HG03460 (cell line): ENCODE measurements at regions not wholly inside any gene's neighbourhood (a gene's known extent, or its start where the extent isn't known, plus 50 kb on each side); places are given as distances from the start of the nearest gene placed in this dataset.

ENCODE experiments used
- ATAC-seq: cut with Tn5 transposase; IDR thresholded peaks from one replicate; pipeline ENCODE4 v1.9.1; 2021; ENCODE audit not compliant: unreplicated experiment

- no peak for ATAC-seq
Observed at GRCh38 chr3:177470197-177470941, 273.1 kb upstream of the TBL1XR1 start.

DNA sequence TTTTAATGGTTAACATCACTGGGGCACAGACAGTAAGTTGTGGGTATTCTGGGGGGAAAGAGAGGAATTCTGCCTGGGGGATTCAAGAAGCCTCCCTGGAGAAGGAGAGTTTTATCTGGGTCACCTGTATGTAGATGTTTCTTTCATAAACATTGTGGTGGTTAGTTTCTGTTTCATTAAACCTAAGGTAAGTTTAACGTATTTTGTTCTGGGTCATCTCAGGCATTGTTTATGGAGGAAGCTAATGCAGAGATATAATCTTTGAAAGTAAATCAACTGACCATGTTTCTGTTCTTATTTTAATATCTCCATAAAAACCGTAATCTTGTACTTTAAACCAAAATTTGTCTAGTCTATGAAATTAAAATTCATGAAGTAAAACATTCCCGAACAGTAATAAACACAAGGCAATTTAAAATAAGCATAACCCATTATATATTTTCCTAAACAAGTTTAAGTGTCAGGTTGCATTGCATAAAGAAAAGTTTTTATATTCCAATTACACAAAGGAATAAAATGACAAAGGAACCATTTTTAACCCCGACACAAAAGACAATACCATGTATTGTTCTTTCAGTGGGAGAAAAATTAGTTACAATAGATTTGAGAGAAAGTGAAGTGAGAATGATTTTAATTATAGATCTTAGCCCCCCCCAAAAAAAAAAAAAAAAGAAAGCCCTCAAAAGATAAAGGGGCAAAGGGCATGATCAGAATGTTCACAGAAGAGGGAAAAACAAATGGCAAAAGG lies 274.6 kb upstream of the TBL1XR1 start:
- ATAC-seq, result no peak

GRCh38 chr3:177473184-177473583 lies 275.9 kb upstream of the TBL1XR1 start:
- ATAC-seq, result no peak

DNA sequence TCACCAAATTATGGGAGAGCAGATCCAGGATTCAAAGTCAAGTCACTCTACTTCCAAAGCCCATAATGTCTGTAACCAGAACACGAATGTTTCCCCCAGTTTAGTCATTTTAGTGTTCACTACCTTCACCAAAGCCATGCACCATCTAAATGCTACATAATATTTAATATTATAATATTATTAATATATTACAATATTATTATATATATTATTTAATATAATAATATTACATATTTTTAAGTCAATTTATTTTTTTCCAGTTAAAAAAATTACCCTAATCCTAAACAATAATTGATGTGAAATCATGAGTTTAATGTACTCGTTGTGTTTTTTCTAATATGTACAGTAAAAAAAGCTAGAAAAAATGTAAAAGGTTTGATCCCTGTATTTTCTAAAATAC lies 276.6 kb upstream of the TBL1XR1 start:
- no peak for ATAC-seq

DNA sequence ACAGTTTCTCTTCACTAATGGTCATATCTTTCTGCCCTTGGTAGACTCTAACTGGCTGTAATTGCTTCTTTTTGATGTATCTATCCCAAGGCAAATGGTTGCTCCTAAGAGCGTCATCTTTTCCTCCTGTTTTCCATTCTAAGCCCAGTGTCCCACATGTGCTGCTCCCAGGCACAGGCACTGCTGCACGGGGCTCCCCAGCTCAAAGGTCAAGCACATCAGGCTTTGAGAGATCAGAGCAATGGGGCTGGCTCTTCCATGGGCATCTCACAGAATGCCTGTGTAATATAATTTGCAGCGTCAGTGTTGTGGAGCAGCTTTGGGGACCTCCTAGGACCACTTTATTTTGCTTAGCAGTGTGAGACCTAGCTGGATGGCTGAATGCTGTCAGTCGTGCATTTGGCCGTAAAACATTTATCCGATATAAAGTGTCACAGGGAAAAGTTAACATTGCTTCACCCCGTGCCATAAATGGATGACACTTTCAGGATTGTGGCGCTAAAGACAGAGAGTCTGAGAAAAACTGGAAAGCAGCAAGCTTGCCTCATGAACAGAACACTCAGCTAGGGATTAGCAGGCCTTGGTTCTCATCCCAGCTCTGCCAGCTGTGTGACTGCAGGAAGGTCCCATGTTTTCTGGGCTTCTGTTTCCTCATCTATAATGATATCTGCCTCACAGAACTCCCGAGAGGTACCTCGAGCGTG lies 277.5 kb upstream of the TBL1XR1 start:
- no peak for ATAC-seq

DNA sequence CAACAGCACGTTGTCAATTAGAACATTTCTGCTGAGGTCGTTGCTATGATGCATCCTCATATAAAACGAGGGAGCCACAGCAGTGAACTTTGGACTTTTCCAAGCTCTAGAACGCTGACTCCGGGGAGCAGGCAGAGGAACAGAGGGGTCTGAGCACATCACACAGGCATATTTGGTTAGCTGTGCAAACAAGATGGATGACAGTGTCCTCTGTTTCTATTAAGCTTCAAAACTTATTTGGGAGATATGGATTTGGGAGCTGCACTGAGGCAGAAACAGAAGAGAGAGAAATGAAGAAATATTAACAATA lies 278.0 kb upstream of the TBL1XR1 start:
- no peak for ATAC-seq

- ATAC-seq, result no peak
Observed at GRCh38 chr3:177476495-177476894, 279.2 kb upstream of the TBL1XR1 start.

GRCh38 chr3:177476921-177477435 lies 279.7 kb upstream of the TBL1XR1 start:
- no peak for ATAC-seq

DNA sequence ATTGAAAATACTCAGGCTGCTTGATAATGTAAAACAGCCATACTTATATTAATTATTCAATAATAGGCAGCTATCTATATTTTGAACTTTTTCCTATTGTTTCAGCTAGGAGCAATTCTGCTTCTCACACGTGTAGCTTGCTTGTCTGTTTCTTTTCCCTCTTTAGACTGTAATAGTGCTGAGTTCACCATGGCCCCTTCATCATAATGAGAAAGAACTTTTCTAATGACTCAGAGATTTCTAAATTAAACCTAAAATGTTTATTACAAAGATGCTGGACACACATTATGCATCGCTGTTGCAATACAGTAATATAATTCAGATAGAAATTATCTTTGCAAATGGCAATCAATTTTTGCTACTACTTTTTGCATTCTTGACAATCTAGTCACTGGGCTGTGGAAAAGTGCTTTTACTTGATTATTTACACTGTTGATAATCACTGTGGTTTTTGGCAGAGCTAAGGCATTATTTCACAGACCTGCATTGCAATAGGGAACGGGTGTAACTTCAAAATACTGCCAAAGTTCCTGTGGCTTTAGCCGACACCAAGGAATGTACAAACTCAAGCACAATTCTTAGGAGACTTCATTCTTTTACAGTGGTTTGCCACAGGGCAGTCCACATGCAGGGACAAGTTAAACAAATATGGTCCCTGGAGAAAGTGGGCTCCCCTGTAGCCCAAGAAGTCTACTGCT lies 281.0 kb upstream of the TBL1XR1 start:
- ATAC-seq, result no peak

GRCh38 chr3:177479630-177480029 lies 282.3 kb upstream of the TBL1XR1 start:
- no peak for ATAC-seq

DNA sequence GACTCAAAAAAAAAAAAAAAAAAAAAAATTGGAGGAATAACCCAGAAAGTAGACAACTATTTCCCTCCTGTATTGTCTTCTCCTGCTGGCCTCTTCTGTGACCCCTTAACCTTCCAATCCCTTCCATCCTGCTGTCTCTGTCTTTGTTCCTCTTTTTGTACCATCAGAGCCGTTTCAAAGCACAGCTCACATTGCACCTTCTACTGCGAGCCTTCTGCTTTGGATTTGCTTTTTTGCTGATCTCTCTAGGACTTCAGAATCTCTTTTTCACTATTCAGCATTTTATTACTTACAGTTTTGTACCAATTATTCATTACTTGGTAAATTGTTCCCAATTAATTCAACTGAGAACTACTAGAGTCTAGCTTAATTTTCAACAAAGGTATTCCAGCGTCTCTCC lies 284.0 kb upstream of the TBL1XR1 start:
- no peak for ATAC-seq

DNA sequence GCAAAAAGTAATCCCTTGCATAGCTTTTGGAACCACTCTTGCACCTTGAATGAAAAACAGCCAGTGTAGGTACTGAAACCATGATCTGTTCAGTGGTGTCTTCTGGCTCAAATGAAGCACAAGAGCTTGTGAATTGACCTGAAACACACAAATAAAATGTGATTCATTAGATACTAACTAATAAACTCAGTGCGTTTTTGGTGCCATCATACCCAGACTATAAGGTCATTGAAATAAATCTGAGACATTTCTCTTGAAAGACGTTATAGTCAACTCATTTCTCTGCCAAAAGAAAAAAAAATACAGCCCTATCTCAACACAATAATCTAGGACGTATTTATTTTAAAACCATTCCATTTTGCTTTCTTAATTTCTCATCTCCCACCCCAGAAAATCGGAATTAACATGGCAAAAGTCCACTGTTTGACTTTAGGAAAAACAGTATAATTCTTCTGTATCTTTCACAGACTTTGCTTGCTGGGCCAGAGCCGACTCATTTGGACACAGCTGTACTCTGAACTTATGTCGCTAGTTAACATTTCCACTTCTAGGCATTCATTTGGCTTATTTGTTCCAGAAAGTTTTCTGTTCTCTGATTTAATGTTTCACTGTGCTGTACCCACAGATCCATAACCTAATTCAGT lies 284.9 kb upstream of the TBL1XR1 start:
- no peak for ATAC-seq

- ATAC-seq, result no peak
Observed at GRCh38 chr3:177483182-177483967, 286.1 kb upstream of the TBL1XR1 start.

DNA sequence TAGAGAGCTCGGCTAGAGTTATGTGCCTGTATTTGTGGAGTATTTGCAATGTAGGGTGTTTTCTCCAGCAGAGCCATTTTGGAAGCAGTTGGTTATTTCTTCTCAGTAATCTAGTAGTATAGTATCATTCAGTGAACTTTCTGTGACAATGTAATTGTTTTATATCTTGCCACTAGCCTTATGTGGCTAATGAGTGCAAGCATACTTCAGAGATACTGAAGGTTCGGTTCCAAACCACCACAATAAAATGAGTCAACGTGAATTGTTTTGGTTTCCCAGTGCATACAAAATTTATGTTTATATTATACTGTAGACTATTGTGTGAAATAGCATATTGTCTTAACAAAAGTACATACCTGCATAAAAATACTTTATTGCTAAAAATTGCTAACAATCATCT lies 286.9 kb upstream of the TBL1XR1 start:
- no peak for ATAC-seq

- ATAC-seq, result no peak
Observed at GRCh38 chr3:177484926-177485325, 287.6 kb upstream of the TBL1XR1 start.

DNA sequence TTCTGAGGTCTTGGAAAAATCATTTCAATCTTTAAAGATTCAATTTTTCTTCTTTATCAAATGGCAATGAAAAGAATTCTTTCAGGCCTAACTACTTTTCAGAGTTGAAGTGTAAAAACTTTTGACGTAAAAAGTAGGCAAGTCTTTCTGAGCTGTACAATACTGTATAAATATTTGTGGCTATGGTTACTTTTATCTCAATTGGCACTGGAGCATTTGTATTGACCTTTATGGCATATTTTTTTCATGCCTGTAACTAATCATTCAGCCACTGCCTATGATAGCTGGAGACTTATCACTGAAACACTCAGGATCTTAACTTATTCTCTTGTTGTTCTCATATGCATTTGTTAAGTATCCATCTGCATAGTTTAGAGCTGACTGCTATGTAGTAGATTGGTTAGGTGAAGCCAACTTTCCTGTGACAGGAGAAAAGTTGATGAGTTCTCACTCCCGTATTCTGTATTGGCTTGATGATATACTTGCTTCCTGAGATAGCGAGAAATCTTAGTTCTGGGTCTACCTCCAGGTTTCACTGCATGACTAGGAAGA lies 290.4 kb upstream of the TBL1XR1 start:
- ATAC-seq, result no peak

DNA sequence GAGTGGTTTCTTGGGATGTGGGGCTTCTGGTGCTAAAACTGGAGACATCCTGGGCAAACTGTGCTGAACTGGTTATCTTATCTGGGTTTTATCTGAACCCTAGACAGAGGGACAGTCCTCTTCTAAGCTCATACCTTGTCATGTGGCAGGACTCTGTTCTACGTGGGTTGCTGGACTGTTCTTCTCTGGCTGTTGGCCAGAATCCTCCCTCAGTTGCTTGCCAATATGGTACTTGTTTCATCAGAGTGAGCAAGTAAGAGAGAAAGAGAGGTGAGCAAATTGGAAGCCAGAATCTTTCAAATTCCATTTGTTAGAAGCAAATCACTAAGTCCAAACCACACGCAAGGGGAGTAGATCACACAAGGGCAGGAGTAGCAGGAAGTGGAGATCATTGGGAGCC lies 291.5 kb upstream of the TBL1XR1 start:
- no peak for ATAC-seq

DNA sequence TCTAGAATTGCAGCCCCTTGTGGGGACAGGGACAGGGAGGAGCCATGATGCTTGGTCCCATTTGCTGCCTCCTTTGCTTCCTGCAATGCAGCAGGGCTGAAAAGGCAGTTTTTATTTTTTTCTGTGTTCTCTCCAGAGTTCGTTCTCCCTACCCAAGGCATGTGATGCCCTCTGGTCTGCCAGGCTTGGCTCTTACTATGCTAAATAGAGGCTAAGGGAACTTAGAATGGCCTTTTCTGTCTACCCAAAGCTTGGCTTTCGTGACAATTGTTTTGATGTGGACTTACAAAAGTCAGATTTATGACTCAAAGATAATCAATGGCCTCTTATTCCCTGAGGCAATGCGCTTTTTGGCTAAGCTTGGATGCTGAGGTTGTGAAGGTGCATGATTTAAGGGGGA lies 293.3 kb upstream of the TBL1XR1 start:
- no peak for ATAC-seq

- no peak for ATAC-seq
Observed at GRCh38 chr3:177491296-177492032, 294.2 kb upstream of the TBL1XR1 start.
